ENCODE measurements at regions not wholly inside any gene's neighbourhood (a gene's known extent, or its start where the extent isn't known, plus 50 kb on each side); places are given as distances from the start of the nearest gene placed in this dataset.
"Not testable (repeated sequence)": the region's sequence is repeated elsewhere in the genome, so short reads cannot be mapped to it uniquely, and the experiment has no call there.

GRCh38 chr2:111672641-111673040, 211.4 kb downstream of the ANAPC1 start:
- not testable (repeated sequence) for DNase-seq (ENCODE audit: low read depth in 4 of 4, low spot score in 2 of 4)

- no peak for DNase-seq (ENCODE audit: low read depth in 4 of 4, low spot score in 2 of 4)
Measured at GRCh38 chr2:111673526-111673925, 210.5 kb downstream of the ANAPC1 start.

DNA sequence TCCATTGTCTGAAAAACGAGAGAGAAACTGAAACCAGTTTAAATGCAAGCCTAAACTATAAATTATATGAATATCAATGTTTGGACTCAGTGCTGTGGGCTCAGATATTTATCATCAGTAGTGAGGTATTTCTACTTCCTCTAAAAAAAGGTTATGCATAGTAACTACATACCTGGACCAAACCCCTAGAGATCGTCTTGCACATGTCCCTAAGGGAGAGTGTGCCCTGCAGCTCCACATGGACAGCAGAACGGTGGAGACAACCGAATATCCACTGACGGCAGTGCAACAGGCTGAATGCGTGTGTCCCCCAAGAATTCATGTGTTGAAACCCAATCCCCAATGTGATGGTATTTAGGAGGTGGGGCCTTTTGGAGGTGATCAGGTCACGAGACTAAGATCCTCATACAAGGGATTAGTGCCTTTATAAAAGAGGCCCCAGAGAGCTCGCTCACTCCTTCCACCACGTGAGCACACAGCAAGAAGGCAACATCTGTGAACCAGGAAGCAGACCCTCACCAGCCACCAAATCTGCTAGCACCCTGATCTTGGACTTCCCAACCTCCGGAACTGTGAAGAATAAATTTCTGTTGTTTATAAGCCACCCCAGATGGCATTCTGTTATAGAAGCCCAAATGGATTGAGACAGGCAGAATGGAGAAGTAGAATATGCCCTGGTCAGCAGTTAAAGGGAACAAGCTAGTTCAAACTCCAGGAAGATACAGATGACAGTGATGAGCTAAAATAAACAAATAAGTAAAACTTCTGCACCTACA, 208.4 kb downstream of the ANAPC1 start:
- no peak for DNase-seq (ENCODE audit: low read depth in 4 of 4, low spot score in 2 of 4)

- DNase-seq (ENCODE audit: low read depth in 4 of 4, low spot score in 2 of 4), result no peak
Measured at GRCh38 chr2:111676291-111676822, 207.6 kb downstream of the ANAPC1 start.

DNA sequence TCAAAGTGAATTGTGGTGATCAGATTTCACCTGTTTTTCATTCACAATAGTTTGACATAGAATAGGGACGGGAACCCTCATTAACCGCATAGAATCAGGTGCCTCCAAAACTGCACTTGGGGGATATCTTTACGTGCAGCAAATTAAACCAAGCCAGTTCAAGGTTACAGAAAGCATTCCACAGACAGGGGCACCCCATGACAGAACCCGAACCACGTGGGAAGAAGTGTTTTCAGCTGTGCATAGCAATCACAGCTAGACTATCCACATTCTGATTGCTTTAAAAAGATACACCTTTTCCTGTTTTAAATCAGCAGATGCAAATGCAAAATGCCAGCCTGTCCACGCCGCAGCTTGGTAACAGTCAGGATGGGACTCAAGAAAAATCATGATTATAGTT, 205.8 kb downstream of the ANAPC1 start:
- no peak for DNase-seq (ENCODE audit: low read depth in 4 of 4, low spot score in 2 of 4)

DNA sequence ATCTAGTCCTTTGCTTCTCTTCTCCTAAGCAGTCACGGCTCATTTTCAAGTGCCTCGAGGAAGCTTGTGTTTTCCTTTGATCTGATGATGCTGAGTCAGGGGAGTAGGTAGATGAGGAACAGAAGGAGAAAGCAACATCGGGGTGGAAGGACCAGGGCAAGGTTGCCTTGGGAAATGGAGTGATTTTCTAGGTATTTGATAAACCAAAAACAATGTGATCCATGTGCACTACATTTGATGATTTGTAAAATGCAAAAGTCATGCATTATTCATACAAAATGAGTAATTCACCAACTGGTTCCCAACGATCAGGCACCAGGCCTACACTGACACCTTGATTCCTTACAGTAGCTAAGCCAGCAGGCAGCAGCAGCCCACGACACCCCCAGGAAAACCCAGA, 205.3 kb downstream of the ANAPC1 start:
- DNase-seq (ENCODE audit: low read depth in 4 of 4, low spot score in 2 of 4), result no peak

DNA sequence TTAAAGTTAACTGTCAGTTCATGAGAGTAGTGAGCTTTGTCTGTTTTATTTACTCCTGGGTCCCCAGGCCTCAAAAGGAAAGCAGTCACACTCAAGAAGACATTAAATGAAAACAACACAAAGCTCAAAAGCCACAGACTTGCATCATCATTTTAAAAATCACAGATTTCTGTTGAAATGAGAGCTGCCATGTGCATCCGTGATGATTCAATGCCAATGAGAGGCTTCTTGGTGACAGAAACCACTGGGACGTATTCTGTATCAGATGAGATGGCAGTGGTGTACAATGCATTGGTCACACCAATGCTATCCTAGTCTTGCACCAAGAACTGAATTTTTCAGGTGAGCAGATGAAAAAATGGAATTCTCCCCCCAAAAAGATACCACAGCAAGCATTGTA, 204.8 kb downstream of the ANAPC1 start:
- no peak for DNase-seq (ENCODE audit: low read depth in 4 of 4, low spot score in 2 of 4)

- no peak for DNase-seq (ENCODE audit: low read depth in 4 of 4, low spot score in 2 of 4)
Measured at GRCh38 chr2:111684611-111685010, 199.4 kb downstream of the ANAPC1 start.

- DNase-seq (ENCODE audit: low read depth in 4 of 4, low spot score in 2 of 4), result no peak
Measured at GRCh38 chr2:111685342-111685741, 198.7 kb downstream of the ANAPC1 start.

DNA sequence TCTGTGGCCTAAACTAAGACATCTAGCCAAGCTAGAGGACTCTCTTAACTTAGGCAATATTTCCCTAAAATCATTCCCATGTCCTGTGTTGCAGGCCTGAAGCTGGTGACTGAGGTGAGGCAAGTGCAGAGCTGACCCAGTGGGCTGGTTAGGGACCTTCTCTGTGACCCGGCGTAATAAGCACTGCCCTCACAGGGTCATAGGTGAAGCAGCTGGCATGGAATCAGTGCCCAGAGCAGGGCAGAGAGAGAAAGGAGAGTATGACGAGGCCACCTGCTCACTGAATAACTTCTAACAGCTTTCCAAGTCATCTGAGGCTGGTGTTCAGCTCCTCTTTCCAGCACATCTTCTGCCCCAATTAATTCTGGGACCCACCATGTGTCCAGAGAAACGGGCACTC, 197.0 kb downstream of the ANAPC1 start:
- DNase-seq (ENCODE audit: low read depth in 4 of 4, low spot score in 2 of 4), result no peak

DNA sequence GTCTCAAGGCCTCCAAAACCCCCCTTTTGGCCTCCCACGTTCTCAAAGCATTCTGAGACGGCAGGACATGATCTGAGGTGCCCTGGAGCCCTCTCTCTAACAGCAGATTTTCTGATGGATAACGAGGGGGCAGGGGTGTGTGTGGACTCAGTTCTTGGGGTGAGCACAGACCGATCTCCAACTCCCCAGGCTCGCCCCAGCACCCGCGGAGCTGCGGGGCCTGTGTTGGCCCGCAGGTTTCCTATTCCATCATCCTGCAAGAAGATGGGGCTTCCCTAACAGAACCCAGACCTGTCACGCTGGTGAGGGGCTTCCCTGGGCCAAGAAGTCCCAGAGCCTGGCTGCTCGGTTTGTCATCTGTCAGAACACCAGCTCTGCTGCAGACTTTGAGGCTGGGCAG, 196.1 kb downstream of the ANAPC1 start:
- no peak for DNase-seq (ENCODE audit: low read depth in 4 of 4, low spot score in 2 of 4)

GRCh38 chr2:111688482-111688881, 195.5 kb downstream of the ANAPC1 start:
- DNase-seq (ENCODE audit: low read depth in 4 of 4, low spot score in 2 of 4), result no peak

GRCh38 chr2:111689174-111689573, 194.8 kb downstream of the ANAPC1 start:
- no peak for DNase-seq (ENCODE audit: low read depth in 4 of 4, low spot score in 2 of 4)

DNA sequence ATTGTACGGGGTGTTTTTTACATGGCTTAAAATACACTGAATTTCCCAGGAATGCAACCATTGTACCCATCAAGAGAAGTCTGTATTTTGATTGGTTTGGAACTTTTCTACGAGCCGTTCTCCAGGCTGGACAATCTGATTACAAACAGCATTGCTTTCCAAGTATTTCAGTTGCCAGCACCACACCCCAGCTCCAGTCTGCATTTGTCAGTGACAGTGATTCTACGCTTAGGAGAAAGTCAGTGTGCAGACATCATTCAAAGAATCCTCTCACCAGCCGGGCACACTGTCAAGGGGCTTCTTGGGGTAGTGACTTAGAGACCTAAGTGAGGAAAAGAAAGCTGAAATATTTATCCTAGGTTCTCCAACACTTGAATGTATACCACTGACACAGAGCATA, 194.1 kb downstream of the ANAPC1 start:
- DNase-seq (ENCODE audit: low read depth in 4 of 4, low spot score in 2 of 4), result no peak

DNA sequence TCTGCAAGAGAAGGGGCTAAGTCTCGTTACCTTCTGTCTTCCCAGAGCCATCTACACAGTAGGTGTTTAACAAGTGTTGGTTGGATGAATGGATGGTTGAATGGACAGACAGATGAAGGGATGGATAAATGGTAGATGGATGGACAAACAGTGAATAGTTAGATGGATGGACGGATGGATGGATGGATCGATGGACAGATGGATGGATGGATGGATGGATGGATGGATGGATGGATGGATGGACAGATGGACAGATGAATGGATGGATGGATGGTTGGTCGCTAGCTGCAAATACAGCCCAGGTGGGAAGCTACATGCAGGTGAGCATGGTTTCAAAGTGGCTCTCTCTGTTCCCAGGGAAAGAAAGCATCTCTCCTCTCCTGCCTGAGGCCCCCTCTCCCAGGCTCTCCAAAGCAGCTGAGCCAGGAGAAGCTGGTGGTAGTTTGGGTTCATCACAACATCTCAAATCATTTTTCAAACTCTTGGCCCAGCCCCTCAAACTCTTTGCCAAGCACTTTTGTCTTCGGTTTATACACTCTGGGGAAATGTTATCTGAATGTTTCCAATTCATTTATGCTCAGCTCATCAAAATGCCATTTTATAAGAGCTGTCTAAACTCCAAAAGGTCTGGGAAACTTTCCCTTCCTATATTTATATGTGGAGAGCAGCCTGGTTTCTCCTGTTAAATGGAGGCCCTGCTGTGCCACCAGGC, 192.7 kb downstream of the ANAPC1 start:
- DNase-seq (ENCODE audit: low read depth in 4 of 4, low spot score in 2 of 4), result no peak

DNA sequence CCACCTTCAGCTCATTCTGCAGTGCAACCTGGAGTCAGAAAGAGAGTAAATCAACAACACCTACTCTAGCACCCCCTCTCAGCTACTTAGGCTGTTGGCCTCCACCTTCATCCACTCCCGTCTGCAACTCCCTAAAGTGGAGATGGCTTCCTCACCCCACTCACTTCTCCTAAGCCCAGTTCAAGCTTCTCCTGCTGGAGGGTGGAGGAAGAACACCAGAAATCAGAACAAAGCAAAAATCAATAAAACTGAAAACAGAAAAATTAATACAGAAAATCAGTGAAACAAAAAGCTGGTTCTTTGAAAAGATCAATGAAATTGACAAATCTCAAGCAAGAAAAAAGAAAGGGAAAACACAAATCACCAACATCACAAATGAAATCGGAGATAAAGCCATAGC, 191.7 kb downstream of the ANAPC1 start:
- no peak for DNase-seq (ENCODE audit: low read depth in 4 of 4, low spot score in 2 of 4)

GRCh38 chr2:111694700-111695101, 189.3 kb downstream of the ANAPC1 start:
- no peak for DNase-seq (ENCODE audit: low read depth in 4 of 4, low spot score in 2 of 4)

DNA sequence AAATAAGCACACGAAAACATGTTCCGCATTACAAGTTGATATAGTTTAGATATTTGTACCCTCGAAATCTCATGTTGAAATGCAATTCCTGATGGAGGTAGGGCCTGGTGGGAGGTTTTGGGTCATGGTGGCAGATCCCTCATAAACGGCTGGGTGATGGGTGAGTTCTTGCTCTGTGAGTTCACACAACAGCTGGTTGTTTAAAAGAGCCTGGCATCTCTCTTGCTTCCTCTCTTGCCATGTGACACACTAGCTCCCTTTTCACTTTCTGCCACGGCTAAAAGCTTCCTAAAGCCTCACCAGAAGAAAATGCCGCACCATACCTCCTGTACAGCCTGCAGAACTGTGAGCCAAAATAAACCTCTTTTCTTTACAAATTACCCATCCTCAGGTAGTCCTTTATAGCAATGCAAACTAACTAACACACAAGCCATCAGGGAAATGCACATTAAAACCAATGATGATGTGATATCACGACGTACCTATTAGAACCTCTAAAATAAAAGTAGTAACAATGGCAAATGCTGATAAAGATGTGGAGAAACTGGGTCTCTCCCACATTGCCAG, 188.5 kb downstream of the ANAPC1 start:
- DNase-seq (ENCODE audit: low read depth in 4 of 4, low spot score in 2 of 4), result no peak

DNA sequence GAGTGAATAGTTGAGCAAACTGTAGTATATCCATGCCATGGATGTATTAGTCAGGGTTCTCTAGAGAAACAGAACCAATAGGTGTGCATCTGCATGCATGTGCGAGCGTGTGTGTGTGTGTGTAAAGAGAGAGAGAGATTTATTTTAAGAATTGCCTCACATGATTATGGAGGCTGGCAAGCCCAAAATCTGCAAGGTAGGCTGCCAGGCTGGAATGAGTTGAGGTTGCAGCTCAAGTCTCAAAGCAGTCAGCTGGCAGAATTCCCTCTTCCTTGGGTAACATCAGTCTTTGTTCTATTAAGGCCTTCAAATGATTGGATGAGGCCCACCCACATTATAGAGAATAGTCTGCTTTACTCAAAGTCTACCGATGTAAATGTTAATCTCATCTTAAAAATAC, 187.8 kb downstream of the ANAPC1 start:
- no peak for DNase-seq (ENCODE audit: low read depth in 4 of 4, low spot score in 2 of 4)

DNA sequence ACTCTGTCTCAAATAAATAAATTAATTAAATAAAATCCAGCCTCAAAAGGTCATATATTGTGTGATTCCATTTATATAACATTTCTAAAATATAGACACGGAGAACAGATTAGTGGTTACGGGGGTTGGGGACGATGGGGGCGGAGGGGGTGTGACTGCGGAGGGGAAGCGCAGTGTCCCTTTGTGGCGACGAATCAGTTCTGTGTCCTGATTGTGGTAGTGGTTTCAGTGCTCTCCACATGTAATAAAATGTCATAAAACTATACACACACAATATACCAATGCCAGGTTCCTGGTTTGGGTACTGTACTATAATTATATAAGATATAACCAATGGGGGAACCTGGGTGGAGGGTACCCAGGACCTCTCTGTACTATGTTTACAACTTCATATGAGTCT, 186.4 kb downstream of the ANAPC1 start:
- DNase-seq (ENCODE audit: low read depth in 4 of 4, low spot score in 2 of 4), result no peak

DNA sequence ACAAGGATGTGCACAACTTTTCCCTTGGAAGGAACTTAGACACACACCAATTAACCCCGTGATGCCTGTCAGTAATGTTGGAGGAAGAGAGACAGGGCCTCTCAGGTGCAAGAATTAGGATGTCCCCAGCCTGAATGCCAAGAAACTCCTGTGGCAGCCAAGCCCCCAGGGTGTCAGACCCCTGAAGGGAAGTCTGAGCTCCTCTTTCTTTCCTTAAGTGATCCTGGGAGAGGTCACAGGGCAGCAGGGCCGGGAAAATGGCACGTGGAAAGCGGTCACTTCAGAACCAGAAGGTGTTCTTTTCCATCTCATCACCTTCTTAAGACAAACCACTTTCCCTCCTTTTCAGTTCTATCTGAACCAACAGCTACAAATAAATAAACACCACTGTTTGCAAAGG, 185.9 kb downstream of the ANAPC1 start:
- no peak for DNase-seq (ENCODE audit: low read depth in 4 of 4, low spot score in 2 of 4)
